A673 (cell line): ENCODE measurements at regions not wholly inside any gene's neighbourhood (a gene's known extent, or its start where the extent isn't known, plus 50 kb on each side); places are given as distances from the start of the nearest gene placed in this dataset.
"Not testable (repeated sequence)": the region's sequence is repeated elsewhere in the genome, so short reads cannot be mapped to it uniquely, and the experiment has no call there.

Experiments
- BruUV-seq: library from RNA; stranded (reverse); fragments of 400-500 nt; replicated peaks from 2 replicates; lab custom pipeline; 2021; lab: Mats Ljungman, UMichigan
- CTCF ChIA-PET: fragments of 300-600 bp; sonication (Branson Sonifier 250); formaldehyde crosslinking; loops from one replicate; lab custom pipeline; 2022; ENCODE audit warnings: antibody characterized with exemption; lab: Charles Lee
- POLR2A ChIA-PET: fragments of 300-600 bp; sonication (Branson Sonifier 250); formaldehyde crosslinking; loops from one replicate; lab custom pipeline; 2022; ENCODE audit warnings: antibody characterized with exemption; ENCODE audit not compliant: low non-redundant PET; lab: Charles Lee
- DNase-seq: peaks from one replicate; pipeline ENCODE4 v3.0.0-alpha.2; 2015; ENCODE audit warnings: low spot score
- H3K27ac ChIP-seq: fragments of 200-600 bp; sonication (generic); 2 replicates; pipeline ENCODE4 v1.5.1; 2016; ENCODE audit warnings: mixed run types, low read depth, mild to moderate bottlenecking, mixed read lengths, antibody characterized with exemption, low read length; ENCODE audit not compliant: poor library complexity, severe bottlenecking
- H3K27me3 ChIP-seq: fragments of 200-600 bp; sonication (generic); replicated peaks from 2 replicates; pipeline ENCODE4 v1.6.1; 2017; ENCODE audit warnings: mixed run types, low read depth, mild to moderate bottlenecking, mixed read lengths, antibody characterized with exemption, low read length; ENCODE audit not compliant: insufficient read depth, poor library complexity
- H3K36me3 ChIP-seq: fragments of 200-600 bp; sonication (generic); 2 replicates; pipeline ENCODE4 v1.6.1; 2016; ENCODE audit warnings: mixed run types, mild to moderate bottlenecking, mixed read lengths, antibody characterized with exemption, low read length; ENCODE audit not compliant: insufficient read depth, poor library complexity, severe bottlenecking
- H3K4me1 ChIP-seq: fragments of 200-600 bp; sonication (generic); 2 replicates; pipeline ENCODE4 v1.6.1; 2017; ENCODE audit warnings: mixed run types, mild to moderate bottlenecking, mixed read lengths, antibody characterized with exemption, low read length; ENCODE audit not compliant: insufficient read depth, poor library complexity, severe bottlenecking
- H3K4me3 ChIP-seq: fragments of 200-600 bp; sonication (generic); 2 replicates; pipeline ENCODE4 v1.5.1; 2016; ENCODE audit warnings: low read depth, mixed run types, mild to moderate bottlenecking, mixed read lengths, low read length; ENCODE audit not compliant: poor library complexity, severe bottlenecking
- H3K9me3 ChIP-seq: fragments of 200-600 bp; sonication (generic); 2 replicates; pipeline ENCODE4 v1.6.1; 2016; ENCODE audit warnings: mixed run types, low read depth, mild to moderate bottlenecking, mixed read lengths, antibody characterized with exemption, low read length; ENCODE audit not compliant: poor library complexity, severe bottlenecking
- EZH2 ChIP-seq: fragments of 200-600 bp; sonication (generic); IDR thresholded peaks from 2 replicates; pipeline ENCODE4 v1.6.1; 2017; ENCODE audit warnings: borderline replicate concordance, low read depth, mild to moderate bottlenecking, mixed read lengths, antibody characterized with exemption, low read length; ENCODE audit not compliant: poor library complexity, severe bottlenecking
- intact Hi-C: fragments of 100-400 bp; cut with micrococcal nuclease; formaldehyde crosslinking; loops from one replicate; pipeline ENCODE4 v1.10.0; 2022; ENCODE audit not compliant: unreplicated experiment
- TF ChIP-seq, protein P1 (sequence below): fragments of 300-800, 200-600 bp; sonication (generic); conservative IDR thresholded peaks from 2 replicates; pipeline ENCODE4 v1.5.1; 2017; ENCODE audit warnings: low read depth, mild to moderate bottlenecking, antibody characterized with exemption, low read length, moderate library complexity, mixed read lengths

DNA sequence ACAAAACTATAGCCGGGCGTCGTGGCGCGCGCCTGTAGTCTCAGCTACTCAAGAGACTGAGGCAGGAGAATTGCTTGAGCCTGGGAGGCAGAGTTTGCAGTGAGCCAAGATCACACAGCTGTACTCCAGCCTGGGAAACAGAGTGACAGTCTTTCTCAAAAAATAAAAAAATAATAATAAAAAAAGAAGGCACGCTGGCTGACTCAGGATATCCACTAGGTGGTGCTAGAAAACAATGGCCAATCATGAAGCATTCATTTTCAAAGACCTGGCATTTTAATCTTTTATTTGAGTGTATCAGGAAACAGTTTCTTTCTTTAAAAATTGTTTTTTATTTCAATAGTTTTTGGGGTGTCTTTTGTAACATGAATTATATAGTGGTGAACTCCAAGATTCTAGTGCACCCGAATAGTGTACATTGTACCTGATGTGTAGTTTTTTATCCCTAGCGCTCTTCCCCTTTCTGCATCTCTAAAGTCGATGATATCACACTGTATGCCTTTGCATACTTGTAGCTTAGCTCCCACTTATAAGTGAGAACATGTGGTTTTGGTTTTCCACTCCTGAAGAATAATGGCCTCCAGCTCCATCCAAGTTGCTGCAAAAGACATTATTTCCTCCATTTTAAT lies 88.6 kb downstream of the LYZL1 start:
- Histone ChIP-seq H3K9me3 (no peaks in the 10 kb centered on the region), H3K4me3 (no peak overlapping the region), H3K36me3 (no peaks in the 10 kb centered on the region), H3K27me3 (no peaks in the 10 kb centered on the region), H3K4me1 (peaks cover 41% of the 10 kb centered on the region), H3K27ac (peak overlapping the region; percentile 92)
- ChIA-PET CTCF (no interaction called here), POLR2A (no interaction called here)
- DNase-seq, result peak; percentile 70
- no TSS peak for BruUV-seq
- intact Hi-C loops, result loop anchor here (5.0 kb wide), 3 partner anchors 70 to 715 kb away; no protein-coding TSS in a partner anchor
- no peak for TF ChIP-seq EZH2
- TF ChIP-seq, protein P1, sequence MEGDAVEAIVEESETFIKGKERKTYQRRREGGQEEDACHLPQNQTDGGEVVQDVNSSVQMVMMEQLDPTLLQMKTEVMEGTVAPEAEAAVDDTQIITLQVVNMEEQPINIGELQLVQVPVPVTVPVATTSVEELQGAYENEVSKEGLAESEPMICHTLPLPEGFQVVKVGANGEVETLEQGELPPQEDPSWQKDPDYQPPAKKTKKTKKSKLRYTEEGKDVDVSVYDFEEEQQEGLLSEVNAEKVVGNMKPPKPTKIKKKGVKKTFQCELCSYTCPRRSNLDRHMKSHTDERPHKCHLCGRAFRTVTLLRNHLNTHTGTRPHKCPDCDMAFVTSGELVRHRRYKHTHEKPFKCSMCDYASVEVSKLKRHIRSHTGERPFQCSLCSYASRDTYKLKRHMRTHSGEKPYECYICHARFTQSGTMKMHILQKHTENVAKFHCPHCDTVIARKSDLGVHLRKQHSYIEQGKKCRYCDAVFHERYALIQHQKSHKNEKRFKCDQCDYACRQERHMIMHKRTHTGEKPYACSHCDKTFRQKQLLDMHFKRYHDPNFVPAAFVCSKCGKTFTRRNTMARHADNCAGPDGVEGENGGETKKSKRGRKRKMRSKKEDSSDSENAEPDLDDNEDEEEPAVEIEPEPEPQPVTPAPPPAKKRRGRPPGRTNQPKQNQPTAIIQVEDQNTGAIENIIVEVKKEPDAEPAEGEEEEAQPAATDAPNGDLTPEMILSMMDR, result peak; percentile 80

GRCh38 chr10:29378106-29378505 lies 89.2 kb downstream of the LYZL1 start:
- no peaks in the 10 kb centered on the region for H3K36me3 ChIP-seq
- TF ChIP-seq, protein P1, result no peak
- TF ChIP-seq EZH2, result no peak
- H3K4me3 ChIP-seq, result no peak overlapping the region
- no peaks in the 10 kb centered on the region for H3K9me3 ChIP-seq
- H3K27ac ChIP-seq, result peak overlapping the region; percentile 92
- no TSS peak for BruUV-seq
- ChIA-PET CTCF (no interaction called here), POLR2A (no interaction called here)
- DNase-seq, result no peak
- intact Hi-C loops, result loop anchor here (5.0 kb wide), 3 partner anchors 69 to 716 kb away; no protein-coding TSS in a partner anchor
- H3K27me3 ChIP-seq, result no peaks in the 10 kb centered on the region
- H3K4me1 ChIP-seq, result peaks cover 41% of the 10 kb centered on the region

DNA sequence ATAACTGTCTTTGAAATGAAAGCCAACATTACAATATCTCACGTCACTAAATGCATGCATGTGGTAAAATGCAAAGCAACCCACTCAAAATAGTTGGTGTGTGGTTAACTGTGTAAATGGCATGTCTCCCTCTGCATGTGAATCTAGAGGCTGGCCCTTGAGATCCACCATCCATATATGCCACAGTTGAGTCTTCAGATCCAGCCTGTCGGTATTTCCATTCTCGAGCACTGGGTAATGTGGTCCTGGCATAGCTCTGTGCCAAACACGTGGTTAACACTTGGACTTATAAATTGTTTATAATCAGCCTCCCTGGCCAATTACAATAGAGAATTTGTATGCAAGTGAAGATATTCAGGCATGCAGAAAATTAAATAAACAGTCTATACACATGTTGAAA lies 90.3 kb downstream of the LYZL1 start:
- TF ChIP-seq EZH2, result no peak
- TF ChIP-seq, protein P1, result no peak
- H3K36me3 ChIP-seq, result no peaks in the 10 kb centered on the region
- BruUV-seq, result no TSS peak
- no peak overlapping the region for H3K4me3 ChIP-seq
- intact Hi-C loops, result loop anchor here (5.0 kb wide), 3 partner anchors 68 to 717 kb away; no protein-coding TSS in a partner anchor
- peak overlapping the region; percentile 92 for H3K27ac ChIP-seq
- ChIA-PET POLR2A (no interaction called here), CTCF (no interaction called here)
- H3K9me3 ChIP-seq, result no peaks in the 10 kb centered on the region
- no peaks in the 10 kb centered on the region for H3K27me3 ChIP-seq
- peaks cover 41% of the 10 kb centered on the region for H3K4me1 ChIP-seq
- DNase-seq, result peak; percentile 43

DNA sequence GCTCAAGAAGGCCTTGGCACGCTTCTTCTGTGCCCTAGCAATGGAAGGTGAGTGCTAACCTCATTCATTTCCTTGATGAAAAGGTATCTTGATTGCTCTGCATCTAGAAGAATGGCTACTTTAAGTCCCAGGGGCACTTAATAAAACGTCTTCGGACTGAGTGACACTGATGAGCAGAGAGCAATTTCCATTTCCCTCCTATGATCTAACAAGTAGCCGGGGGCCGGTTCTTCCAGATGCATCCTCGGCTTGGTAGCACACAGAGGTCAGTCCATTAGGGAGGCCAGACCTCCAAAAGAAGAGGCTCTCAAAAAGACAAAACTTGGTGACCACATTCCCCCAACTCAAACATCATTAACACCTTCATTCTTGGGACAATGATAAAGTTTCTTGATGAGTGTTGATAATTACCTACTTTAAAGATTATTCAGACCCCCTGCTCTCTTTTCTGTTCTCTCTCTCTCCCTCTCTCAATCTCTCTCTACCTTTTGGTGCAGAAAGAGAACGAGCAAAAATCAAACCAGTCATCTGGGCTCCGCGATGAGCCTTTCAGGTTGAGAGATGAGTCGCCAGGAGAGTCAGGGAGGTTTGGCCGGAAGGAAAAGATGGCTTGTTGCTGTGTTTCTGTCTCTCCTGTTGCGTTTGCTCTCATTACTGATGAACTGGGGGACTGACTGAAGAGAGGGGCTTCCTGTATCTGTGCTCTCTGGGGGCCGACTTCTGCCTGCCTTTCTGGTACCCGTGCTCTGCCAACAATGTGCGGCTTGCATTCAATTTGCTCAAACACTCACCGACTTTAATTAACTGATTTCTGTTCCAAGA lies 91.1 kb downstream of the LYZL1 start:
- DNase-seq, result peak; percentile 42
- H3K9me3 ChIP-seq, H3K27me3 ChIP-seq, H3K36me3 ChIP-seq: not testable (repeated sequence)
- POLR2A ChIA-PET, result interaction anchor here (0.6 kb wide), 1 partner anchor 51 kb away, joined by 3 read pairs; no protein-coding TSS in a partner anchor
- intact Hi-C loops, result loop anchor here (5.0 kb wide), 3 partner anchors 67 to 718 kb away; no protein-coding TSS in a partner anchor
- Histone ChIP-seq H3K4me1 (peaks cover 41% of the 10 kb centered on the region), H3K4me3 (peak overlapping the region; percentile 8), H3K27ac (peak overlapping the region; percentile 92)
- TSS peak; percentile 94 for BruUV-seq
- CTCF ChIA-PET, result interaction anchor here (1.5 kb wide), 1 partner anchor 15 kb away, joined by 3 read pairs; no protein-coding TSS in a partner anchor
